Endothelial cell (in vitro differentiated cells): ENCODE measurements at regions not wholly inside any gene's neighbourhood (a gene's known extent, or its start where the extent isn't known, plus 50 kb on each side); places are given as distances from the start of the nearest gene placed in this dataset.

Source experiments
- DNase-seq: peaks from one replicate; pipeline ENCODE4 v3.0.0; 2021; ENCODE audit warnings: low spot score
- H3K27ac Mint-ChIP-seq: one replicate; pipeline ENCODE4 v1.8.0; 2021; ENCODE audit warnings: mixed read lengths, inconsistent platforms; ENCODE audit not compliant: unreplicated experiment
- H3K27me3 Mint-ChIP-seq: one replicate; pipeline ENCODE4 v1.8.0; 2021; ENCODE audit warnings: mild to moderate bottlenecking, moderate library complexity, mixed read lengths, inconsistent platforms; ENCODE audit not compliant: unreplicated experiment
- H3K36me3 Mint-ChIP-seq: one replicate; pipeline ENCODE4 v1.8.0; 2021; ENCODE audit warnings: mild to moderate bottlenecking, low read depth, mixed read lengths, inconsistent platforms; ENCODE audit not compliant: unreplicated experiment
- H3K4me1 Mint-ChIP-seq: one replicate; pipeline ENCODE4 v1.8.0; 2021; ENCODE audit warnings: mild to moderate bottlenecking, mixed read lengths, inconsistent platforms; ENCODE audit not compliant: unreplicated experiment
- H3K4me3 Mint-ChIP-seq: one replicate; pipeline ENCODE4 v1.8.0; 2021; ENCODE audit warnings: mild to moderate bottlenecking, mixed read lengths, inconsistent platforms; ENCODE audit not compliant: unreplicated experiment
- H3K9me3 Mint-ChIP-seq: one replicate; pipeline ENCODE4 v1.8.0; 2021; ENCODE audit warnings: mixed read lengths, inconsistent platforms; ENCODE audit not compliant: unreplicated experiment
- TF ChIP-seq, protein P1 (sequence below): fragments of 200-600 bp; sonication (generic); IDR thresholded peaks from one replicate; pipeline ENCODE4 v1.5.0; 2021; ENCODE audit warnings: antibody characterized with exemption; ENCODE audit not compliant: unreplicated experiment

DNA sequence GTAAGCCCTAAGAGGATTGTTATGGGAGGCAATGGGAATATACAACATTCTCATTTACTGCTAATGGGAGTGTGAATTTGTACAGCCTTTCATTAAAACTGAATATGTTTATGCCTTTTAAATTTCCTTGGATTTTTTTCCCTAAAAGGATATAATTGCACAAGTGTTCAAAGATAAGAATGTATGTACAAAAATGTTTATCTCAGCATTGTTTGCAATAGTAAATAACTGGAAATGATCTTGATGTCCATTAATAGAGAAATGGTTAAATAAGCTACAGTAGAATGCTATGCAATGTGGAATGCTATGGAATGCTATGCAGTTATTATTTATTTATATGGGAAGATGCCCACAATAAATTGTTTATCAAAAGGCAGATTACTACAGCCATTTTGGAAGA is 62.5 kb upstream of the SLC38A2 start:
- Mint-ChIP-seq H3K36me3 (no peaks in the 10 kb centered on the region), H3K27ac (no peak overlapping the region)
- TF ChIP-seq, protein P1, sequence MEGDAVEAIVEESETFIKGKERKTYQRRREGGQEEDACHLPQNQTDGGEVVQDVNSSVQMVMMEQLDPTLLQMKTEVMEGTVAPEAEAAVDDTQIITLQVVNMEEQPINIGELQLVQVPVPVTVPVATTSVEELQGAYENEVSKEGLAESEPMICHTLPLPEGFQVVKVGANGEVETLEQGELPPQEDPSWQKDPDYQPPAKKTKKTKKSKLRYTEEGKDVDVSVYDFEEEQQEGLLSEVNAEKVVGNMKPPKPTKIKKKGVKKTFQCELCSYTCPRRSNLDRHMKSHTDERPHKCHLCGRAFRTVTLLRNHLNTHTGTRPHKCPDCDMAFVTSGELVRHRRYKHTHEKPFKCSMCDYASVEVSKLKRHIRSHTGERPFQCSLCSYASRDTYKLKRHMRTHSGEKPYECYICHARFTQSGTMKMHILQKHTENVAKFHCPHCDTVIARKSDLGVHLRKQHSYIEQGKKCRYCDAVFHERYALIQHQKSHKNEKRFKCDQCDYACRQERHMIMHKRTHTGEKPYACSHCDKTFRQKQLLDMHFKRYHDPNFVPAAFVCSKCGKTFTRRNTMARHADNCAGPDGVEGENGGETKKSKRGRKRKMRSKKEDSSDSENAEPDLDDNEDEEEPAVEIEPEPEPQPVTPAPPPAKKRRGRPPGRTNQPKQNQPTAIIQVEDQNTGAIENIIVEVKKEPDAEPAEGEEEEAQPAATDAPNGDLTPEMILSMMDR = no peak

DNA sequence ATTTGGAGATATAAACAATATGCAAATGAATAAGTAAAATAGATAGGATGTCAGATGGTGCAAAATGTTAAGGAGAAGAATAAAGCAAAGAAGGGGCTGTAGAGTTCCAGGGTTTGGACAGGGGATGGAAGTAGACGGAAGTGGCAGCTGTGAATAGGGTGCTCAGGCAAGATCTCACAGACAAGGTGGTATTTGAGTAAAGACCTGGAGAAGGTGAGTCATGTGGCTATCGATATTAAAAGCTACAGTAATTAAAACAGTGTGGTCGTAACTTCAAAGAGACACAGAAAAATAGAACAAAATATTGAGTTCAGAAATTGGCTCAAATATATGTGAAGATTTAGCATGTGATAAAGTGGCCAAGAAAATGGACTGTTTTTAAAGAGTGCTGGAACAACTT is 61.3 kb upstream of the SLC38A2 start:
- H3K4me1 Mint-ChIP-seq = peaks cover 36% of the 10 kb centered on the region
- peaks cover 5% of the 10 kb centered on the region for H3K27me3 Mint-ChIP-seq
- H3K27ac Mint-ChIP-seq = peak overlapping the region; percentile 1
- no peak overlapping the region for H3K4me3 Mint-ChIP-seq
- TF ChIP-seq, protein P1 = no peak
- no peaks in the 10 kb centered on the region for H3K9me3 Mint-ChIP-seq
- H3K36me3 Mint-ChIP-seq = no peaks in the 10 kb centered on the region
- DNase-seq = no peak

More for the DNA sequence above, 62.5 kb upstream of the SLC38A2 start:
- H3K9me3 Mint-ChIP-seq = no peaks in the 10 kb centered on the region
- no peak overlapping the region for H3K4me3 Mint-ChIP-seq
- H3K27me3 Mint-ChIP-seq = peaks cover 3% of the 10 kb centered on the region
- no peak for DNase-seq
- peaks cover 27% of the 10 kb centered on the region for H3K4me1 Mint-ChIP-seq

DNA sequence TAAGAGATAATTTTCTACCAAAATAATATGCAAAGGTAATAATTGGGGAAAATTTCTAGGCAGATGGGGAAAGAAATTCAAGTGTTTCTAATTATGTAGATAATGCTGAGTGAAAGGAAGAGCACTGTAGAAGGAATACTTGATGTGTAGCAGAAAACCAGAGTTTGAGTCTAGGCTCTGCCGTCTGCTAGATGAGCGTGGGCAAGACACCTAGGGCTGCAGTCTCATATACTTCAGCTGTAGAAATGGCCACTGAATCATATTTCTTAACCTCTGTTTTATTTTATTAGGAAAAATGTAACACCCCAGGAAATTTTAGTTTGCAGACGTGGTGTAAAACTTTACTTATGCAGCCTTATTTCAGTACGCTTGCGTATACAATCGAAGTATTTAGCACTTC is 59.8 kb upstream of the SLC38A2 start:
- TF ChIP-seq, protein P1 = no peak
- Mint-ChIP-seq H3K27me3 (peaks cover 5% of the 10 kb centered on the region), H3K27ac (peak overlapping the region; percentile 85), H3K36me3 (peaks cover 3% of the 10 kb centered on the region), H3K4me1 (peaks cover 36% of the 10 kb centered on the region), H3K4me3 (no peak overlapping the region), H3K9me3 (no peaks in the 10 kb centered on the region)
- DNase-seq = no peak

DNA sequence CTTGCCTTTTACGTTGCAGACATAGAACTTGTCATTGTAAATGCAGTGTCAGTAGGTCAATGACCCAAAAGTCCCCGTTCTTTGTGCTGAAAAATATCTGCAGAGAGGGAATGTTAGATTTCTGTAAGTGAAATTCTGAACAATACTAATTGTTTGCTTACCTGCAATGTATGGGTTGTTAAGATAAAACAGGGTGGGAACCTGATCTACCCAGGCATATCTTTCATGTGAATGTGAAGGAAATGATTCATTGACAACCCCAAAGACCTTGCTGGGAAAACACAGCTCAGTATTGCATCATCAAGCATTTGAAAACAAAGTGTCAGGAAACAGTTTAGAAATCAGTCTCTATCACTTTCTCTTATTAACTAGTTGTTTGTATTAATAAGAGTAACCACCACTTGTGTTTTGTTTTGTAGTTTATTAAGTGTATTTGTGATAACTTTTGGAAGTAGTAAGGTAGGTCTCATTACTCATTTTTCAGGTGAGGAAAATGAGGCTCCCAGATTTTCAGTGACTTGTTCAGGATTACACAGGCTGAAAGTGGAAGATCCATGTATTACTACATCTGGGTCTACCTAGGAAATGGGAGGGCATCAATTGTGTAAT is 57.9 kb upstream of the SLC38A2 start:
- Mint-ChIP-seq H3K27ac (peak overlapping the region; percentile 98), H3K4me1 (peaks cover 36% of the 10 kb centered on the region), H3K27me3 (peaks cover 5% of the 10 kb centered on the region), H3K36me3 (peaks cover 7% of the 10 kb centered on the region), H3K9me3 (no peaks in the 10 kb centered on the region), H3K4me3 (no peak overlapping the region)
- TF ChIP-seq, protein P1 = no peak
- no peak for DNase-seq
